PC-9 (cell line): ENCODE measurements at regions not wholly inside any gene's neighbourhood (a gene's known extent, or its start where the extent isn't known, plus 50 kb on each side); places are given as distances from the start of the nearest gene placed in this dataset.

Experiments used
- BruUV-seq: library from RNA; stranded (reverse); fragments of 400-500 nt; replicated peaks from 2 replicates; lab custom pipeline; 2021; lab: Mats Ljungman, UMichigan
- CTCF ChIA-PET: fragments of 300-600 bp; sonication (Branson Sonifier 250); formaldehyde crosslinking; loops from one replicate; lab custom pipeline; 2022; ENCODE audit warnings: antibody characterized with exemption; lab: Charles Lee
- POLR2A ChIA-PET: fragments of 300-600 bp; sonication (Branson Sonifier 250); formaldehyde crosslinking; loops from one replicate; lab custom pipeline; 2022; ENCODE audit warnings: antibody characterized with exemption; ENCODE audit not compliant: unreplicated experiment; lab: Charles Lee
- DNase-seq, 2 experiments: peaks; one replicate each; pipeline versions ENCODE4 v3.0.0 to v3.0.0-alpha.2; 2015 to 2022; ENCODE audit warnings: mixed read lengths in 1 of 2
- H2AFZ ChIP-seq: fragments of 200-600 bp; sonication (generic); 2 replicates; pipeline ENCODE4 v1.8.1; 2017; ENCODE audit warnings: antibody characterized with exemption
- H3F3A ChIP-seq: fragments of 200-600 bp; sonication (generic); 2 replicates; pipeline ENCODE4 v1.8.1; 2017; ENCODE audit warnings: antibody characterized with exemption, mild to moderate bottlenecking, low read depth; ENCODE audit not compliant: insufficient read depth
- H3K27ac ChIP-seq: fragments of 200-600 bp; sonication (generic); 2 replicates; pipeline ENCODE4 v1.6.1; 2016; ENCODE audit warnings: mixed run types
- H3K27me3 ChIP-seq: fragments of 200-600 bp; sonication (generic); 2 replicates; pipeline ENCODE4 v1.6.1; 2016; ENCODE audit warnings: low read depth, mixed run types; ENCODE audit not compliant: insufficient read depth
- H3K36me3 ChIP-seq: fragments of 200-600 bp; sonication (generic); 2 replicates; pipeline ENCODE4 v1.6.1; 2016; ENCODE audit warnings: low read depth, mixed run types
- H3K4me1 ChIP-seq: fragments of 200-600 bp; sonication (generic); replicated peaks from 2 replicates; pipeline ENCODE4 v1.6.1; 2016; ENCODE audit warnings: mixed run types; ENCODE audit not compliant: insufficient read depth
- H3K4me2 ChIP-seq: fragments of 200-600 bp; sonication (generic); 2 replicates; pipeline ENCODE4 v1.6.1; 2017; ENCODE audit warnings: mixed run types
- H3K4me3 ChIP-seq: fragments of 200-600 bp; sonication (generic); 2 replicates; pipeline ENCODE4 v1.6.1; 2016; ENCODE audit warnings: mixed run types
- H3K79me2 ChIP-seq: fragments of 200-600 bp; sonication (generic); 2 replicates; pipeline ENCODE4 v1.6.1; 2017; ENCODE audit warnings: low read depth, mixed run types
- H3K9me2 ChIP-seq: fragments of 200-600 bp; sonication (generic); 2 replicates; pipeline ENCODE4 v1.8.1; 2017; ENCODE audit warnings: mild to moderate bottlenecking; ENCODE audit not compliant: insufficient read depth
- H3K9me3 ChIP-seq: fragments of 200-600 bp; sonication (generic); 2 replicates; pipeline ENCODE4 v1.8.1; 2016; ENCODE audit warnings: low read depth; ENCODE audit not compliant: insufficient read depth
- H4K20me1 ChIP-seq: fragments of 200-600 bp; sonication (generic); 2 replicates; pipeline ENCODE4 v1.8.1; 2017; ENCODE audit not compliant: insufficient read depth
- CTCF ChIP-seq: fragments of 200-600 bp; sonication (generic); conservative IDR thresholded peaks from 2 replicates; pipeline ENCODE4 v1.6.1; 2017; ENCODE audit warnings: mixed run types, antibody characterized with exemption, mild to moderate bottlenecking, moderate library complexity
- EZH2 ChIP-seq: fragments of 200-600 bp; sonication (generic); IDR thresholded peaks from 2 replicates; pipeline ENCODE4 v1.8.0; 2017; ENCODE audit warnings: antibody characterized with exemption, low read depth
- intact Hi-C: fragments of 100-400 bp; cut with micrococcal nuclease; formaldehyde crosslinking; loops from one replicate; pipeline ENCODE4 v1.10.0; 2022; ENCODE audit not compliant: unreplicated experiment

- H3K4me2 ChIP-seq, result no peak overlapping the region
- no peak overlapping the region for H3K4me3 ChIP-seq
- ChIA-PET CTCF (no interaction called here), POLR2A (interaction anchor here (0.6 kb wide), 1 partner anchor 134 kb away, joined by 8 read pairs; no protein-coding TSS in a partner anchor)
- H2AFZ ChIP-seq, result no peak overlapping the region
- no peaks in the 10 kb centered on the region; the same call in 1 of the 2 replicates for H3K9me3 ChIP-seq
- H3K27ac ChIP-seq, result no peak overlapping the region
- no peaks in the 10 kb centered on the region for H4K20me1 ChIP-seq
- no peaks in the 10 kb centered on the region for H3K79me2 ChIP-seq
- no TSS peak for BruUV-seq
- TF ChIP-seq CTCF (no peak), EZH2 (no peak)
- intact Hi-C loops, result no loop called here
- H3F3A ChIP-seq, result no peaks in the 10 kb centered on the region
- no peaks in the 10 kb centered on the region for H3K9me2 ChIP-seq
- H3K4me1 ChIP-seq, result no peaks in the 10 kb centered on the region
- peaks cover 79% of the 10 kb centered on the region for H3K27me3 ChIP-seq
- no peak for DNase-seq
- H3K36me3 ChIP-seq, result no peaks in the 10 kb centered on the region
Observed at GRCh38 chr2:238772635-238773297, 75.1 kb upstream of the TWIST2 start.

GRCh38 chr2:238773472-238773871, 74.4 kb upstream of the TWIST2 start:
- Histone ChIP-seq H4K20me1 (no peaks in the 10 kb centered on the region), H3K79me2 (no peaks in the 10 kb centered on the region), H3K36me3 (no peaks in the 10 kb centered on the region), H3K9me3 (no peaks in the 10 kb centered on the region; the same call in 1 of the 2 replicates), H3F3A (no peaks in the 10 kb centered on the region), H2AFZ (no peak overlapping the region), H3K4me2 (no peak overlapping the region), H3K4me3 (no peak overlapping the region), H3K9me2 (no peaks in the 10 kb centered on the region), H3K4me1 (no peaks in the 10 kb centered on the region), H3K27ac (no peak overlapping the region), H3K27me3 (peaks cover 83% of the 10 kb centered on the region)
- TF ChIP-seq CTCF, result no peak
- TF ChIP-seq EZH2, result no peak
- intact Hi-C loops, result no loop called here
- BruUV-seq, result no TSS peak
- CTCF ChIA-PET, result no interaction called here
- POLR2A ChIA-PET, result no interaction called here
- no peak for DNase-seq

- Histone ChIP-seq H4K20me1 (no peaks in the 10 kb centered on the region), H3K27me3 (peaks cover 84% of the 10 kb centered on the region), H3K4me1 (no peaks in the 10 kb centered on the region), H3K9me2 (no peaks in the 10 kb centered on the region), H3K36me3 (no peaks in the 10 kb centered on the region), H3K79me2 (no peaks in the 10 kb centered on the region), H3K9me3 (no peaks in the 10 kb centered on the region; the same call in 1 of the 2 replicates), H2AFZ (no peak overlapping the region), H3K27ac (no peak overlapping the region), H3K4me2 (no peak overlapping the region), H3K4me3 (no peak overlapping the region), H3F3A (no peaks in the 10 kb centered on the region)
- TF ChIP-seq CTCF, result no peak
- no peak for TF ChIP-seq EZH2
- ChIA-PET POLR2A (no interaction called here), CTCF (no interaction called here)
- DNase-seq, result no peak
- intact Hi-C loops, result no loop called here
- BruUV-seq, result no TSS peak
Observed at GRCh38 chr2:238774071-238774470, 73.8 kb upstream of the TWIST2 start.
